ENCODE measurements at regions not wholly inside any gene's neighbourhood (a gene's known extent, or its start where the extent isn't known, plus 50 kb on each side); places are given as distances from the start of the nearest gene placed in this dataset.
A peak's percentile ranks its signal among the peaks of the same experiment; 100 is the strongest.

DNA sequence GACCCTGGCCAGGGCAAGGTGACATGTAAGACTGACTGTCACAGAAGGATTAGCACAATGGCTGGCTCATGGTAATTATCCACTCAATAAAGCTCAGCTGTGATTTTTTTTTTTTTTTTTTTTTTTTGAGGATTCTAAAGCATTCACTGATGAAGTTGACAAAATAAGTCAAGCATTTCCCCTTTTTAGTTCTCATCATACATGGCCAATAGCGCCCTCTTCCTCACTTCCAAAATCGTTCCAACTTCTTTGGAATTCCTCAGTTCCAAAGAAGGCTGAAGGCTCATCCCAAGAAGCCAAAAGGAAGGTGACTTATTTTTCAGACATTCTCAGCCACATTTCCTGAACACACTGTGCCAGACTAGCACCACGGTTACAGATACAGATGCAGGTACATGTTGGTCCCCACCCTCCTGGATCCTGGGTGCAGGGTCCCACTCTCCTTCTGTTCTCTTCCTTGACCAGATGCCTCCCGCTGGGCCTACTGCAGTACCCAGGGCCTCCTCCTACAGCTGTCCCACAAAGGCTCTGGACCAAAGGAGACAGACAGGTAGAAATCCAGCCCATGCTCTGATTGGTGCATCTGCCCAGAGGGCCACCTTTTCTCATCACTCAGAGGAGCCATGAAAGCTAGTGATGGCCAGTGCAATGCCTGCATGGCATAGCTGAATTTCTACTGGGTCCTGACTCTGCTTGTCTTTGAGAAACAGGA lies 202.6 kb downstream of the UACA start:
- Histone ChIP-seq H3K4me3 (ENCODE audit: low read depth, low read length) (no peak overlapping the region), H3K4me1 (peaks cover 2% of the 10 kb centered on the region), H3K79me2 (no peaks in the 10 kb centered on the region), H3K27me3 (ENCODE audit: control insufficient read depth, insufficient read depth, low read length) (no peaks in the 10 kb centered on the region), H3K27ac (no peak overlapping the region), H3K4me2 (ENCODE audit: low read length) (no peak overlapping the region), H3K36me3 (ENCODE audit: control insufficient read depth, insufficient read depth, low read length) (no peaks in the 10 kb centered on the region), H2AFZ (no peak overlapping the region), H3K9ac (no peak overlapping the region), H3K9me3 (ENCODE audit: control insufficient read depth, low read length) (no peaks in the 10 kb centered on the region)
- TF ChIP-seq, protein P1, sequence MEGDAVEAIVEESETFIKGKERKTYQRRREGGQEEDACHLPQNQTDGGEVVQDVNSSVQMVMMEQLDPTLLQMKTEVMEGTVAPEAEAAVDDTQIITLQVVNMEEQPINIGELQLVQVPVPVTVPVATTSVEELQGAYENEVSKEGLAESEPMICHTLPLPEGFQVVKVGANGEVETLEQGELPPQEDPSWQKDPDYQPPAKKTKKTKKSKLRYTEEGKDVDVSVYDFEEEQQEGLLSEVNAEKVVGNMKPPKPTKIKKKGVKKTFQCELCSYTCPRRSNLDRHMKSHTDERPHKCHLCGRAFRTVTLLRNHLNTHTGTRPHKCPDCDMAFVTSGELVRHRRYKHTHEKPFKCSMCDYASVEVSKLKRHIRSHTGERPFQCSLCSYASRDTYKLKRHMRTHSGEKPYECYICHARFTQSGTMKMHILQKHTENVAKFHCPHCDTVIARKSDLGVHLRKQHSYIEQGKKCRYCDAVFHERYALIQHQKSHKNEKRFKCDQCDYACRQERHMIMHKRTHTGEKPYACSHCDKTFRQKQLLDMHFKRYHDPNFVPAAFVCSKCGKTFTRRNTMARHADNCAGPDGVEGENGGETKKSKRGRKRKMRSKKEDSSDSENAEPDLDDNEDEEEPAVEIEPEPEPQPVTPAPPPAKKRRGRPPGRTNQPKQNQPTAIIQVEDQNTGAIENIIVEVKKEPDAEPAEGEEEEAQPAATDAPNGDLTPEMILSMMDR (IDR thresholded peaks at IDR 0.05) = no peak

DNA sequence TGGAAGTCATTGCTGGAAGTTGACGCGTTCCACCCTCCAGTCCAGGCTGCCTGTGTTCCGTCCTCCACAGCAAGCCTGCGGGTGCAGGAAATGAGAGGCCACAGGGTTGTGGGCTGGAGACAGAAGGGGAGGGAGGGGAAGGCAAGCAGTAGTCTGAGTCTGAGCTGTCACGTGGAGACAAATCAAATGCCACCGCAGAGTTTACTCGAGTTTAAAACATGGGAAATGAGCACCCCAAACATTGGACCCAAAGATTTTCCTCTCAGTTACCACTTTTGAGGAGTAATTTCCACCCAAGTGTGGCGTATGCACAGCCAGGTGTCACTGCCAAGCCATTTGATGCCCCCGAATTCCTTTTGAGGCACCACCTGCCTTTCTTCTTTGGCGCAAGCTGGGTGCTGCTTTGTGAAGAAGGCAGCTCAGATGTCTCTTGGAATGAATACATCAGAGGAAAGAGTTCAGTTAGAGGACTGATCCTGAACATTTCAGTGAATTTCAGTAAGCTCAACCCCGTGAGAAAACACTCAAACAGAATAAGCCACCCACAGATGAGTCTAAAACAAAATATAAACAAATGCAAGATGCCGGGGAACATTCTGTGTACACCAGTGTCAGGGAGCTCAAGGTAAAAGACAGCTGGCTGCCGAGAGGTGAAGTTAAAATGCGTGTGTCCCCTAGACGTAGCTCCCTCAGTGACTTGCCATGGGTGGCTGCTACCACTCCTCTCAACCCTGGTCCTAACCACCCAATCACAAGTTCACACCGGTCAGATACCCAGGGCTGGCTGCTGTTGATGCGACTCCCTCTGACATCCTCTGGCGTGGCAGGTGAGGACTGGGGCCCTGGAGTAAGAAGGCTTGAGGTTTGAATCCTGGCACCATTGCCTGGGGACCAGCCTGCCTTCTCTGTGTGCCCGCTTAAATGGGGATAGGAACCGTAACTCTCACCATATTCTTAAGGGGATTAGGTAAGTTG lies 203.8 kb downstream of the UACA start:
- H3K4me3 ChIP-seq (ENCODE audit: low read depth, low read length) = no peak overlapping the region
- peaks cover 2% of the 10 kb centered on the region for H3K4me1 ChIP-seq
- TF ChIP-seq, protein P1 (IDR thresholded peaks at IDR 0.05) = no peak
- no peaks in the 10 kb centered on the region for H3K9me3 ChIP-seq (ENCODE audit: control insufficient read depth, low read length)
- no peak overlapping the region for H3K9ac ChIP-seq
- H2AFZ ChIP-seq = peak overlapping the region; percentile 51
- H3K79me2 ChIP-seq = no peaks in the 10 kb centered on the region
- no peak overlapping the region for H3K27ac ChIP-seq
- H3K4me2 ChIP-seq (ENCODE audit: low read length) = peak overlapping the region; percentile 33
- no peaks in the 10 kb centered on the region for H3K36me3 ChIP-seq (ENCODE audit: control insufficient read depth, insufficient read depth, low read length)
- no peaks in the 10 kb centered on the region for H3K27me3 ChIP-seq (ENCODE audit: control insufficient read depth, insufficient read depth, low read length)

DNA sequence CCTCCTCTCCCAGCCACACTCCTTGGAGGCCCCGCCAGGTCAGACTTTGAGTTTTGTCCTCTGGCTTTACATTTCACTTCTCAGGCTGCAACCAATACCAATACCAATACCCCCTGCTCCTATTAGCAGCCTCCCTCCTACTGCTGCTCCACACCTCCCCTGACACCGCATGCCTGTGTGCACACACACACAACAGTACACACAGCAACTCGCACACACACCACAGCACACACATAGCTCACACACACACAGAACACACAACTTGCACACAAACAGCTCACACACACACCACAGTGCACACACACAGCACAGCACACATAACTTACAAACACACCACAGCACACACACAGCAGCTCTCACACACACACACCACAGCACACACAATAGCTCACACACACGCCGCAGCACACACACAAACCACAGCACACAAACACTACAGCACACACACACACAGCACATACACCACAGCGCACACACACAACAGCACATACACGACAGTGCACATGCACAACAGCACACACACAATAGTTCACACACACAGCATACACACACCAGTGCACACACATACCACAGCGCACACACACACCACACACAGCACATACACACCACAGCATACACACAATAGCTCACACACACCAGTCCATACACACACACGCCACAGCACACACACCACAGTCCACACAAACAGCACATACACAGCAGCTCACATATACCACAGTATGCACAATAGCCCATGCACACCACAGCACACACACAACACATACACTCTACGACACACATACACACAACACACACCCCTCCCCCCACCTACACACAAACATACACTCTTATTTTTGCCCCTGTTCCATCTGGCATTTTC lies 204.7 kb downstream of the UACA start:
- Histone ChIP-seq H2AFZ (peak overlapping the region; percentile 51), H3K79me2 (no peaks in the 10 kb centered on the region), H3K27me3 (ENCODE audit: control insufficient read depth, insufficient read depth, low read length) (no peaks in the 10 kb centered on the region), H3K4me2 (ENCODE audit: low read length) (no peak overlapping the region), H3K9ac (no peak overlapping the region), H3K27ac (no peak overlapping the region), H3K36me3 (ENCODE audit: control insufficient read depth, insufficient read depth, low read length) (no peaks in the 10 kb centered on the region), H3K4me1 (peaks cover 2% of the 10 kb centered on the region), H3K9me3 (ENCODE audit: control insufficient read depth, low read length) (no peaks in the 10 kb centered on the region), H3K4me3 (ENCODE audit: low read depth, low read length) (no peak overlapping the region)
- TF ChIP-seq, protein P1 (IDR thresholded peaks at IDR 0.05) = no peak

DNA sequence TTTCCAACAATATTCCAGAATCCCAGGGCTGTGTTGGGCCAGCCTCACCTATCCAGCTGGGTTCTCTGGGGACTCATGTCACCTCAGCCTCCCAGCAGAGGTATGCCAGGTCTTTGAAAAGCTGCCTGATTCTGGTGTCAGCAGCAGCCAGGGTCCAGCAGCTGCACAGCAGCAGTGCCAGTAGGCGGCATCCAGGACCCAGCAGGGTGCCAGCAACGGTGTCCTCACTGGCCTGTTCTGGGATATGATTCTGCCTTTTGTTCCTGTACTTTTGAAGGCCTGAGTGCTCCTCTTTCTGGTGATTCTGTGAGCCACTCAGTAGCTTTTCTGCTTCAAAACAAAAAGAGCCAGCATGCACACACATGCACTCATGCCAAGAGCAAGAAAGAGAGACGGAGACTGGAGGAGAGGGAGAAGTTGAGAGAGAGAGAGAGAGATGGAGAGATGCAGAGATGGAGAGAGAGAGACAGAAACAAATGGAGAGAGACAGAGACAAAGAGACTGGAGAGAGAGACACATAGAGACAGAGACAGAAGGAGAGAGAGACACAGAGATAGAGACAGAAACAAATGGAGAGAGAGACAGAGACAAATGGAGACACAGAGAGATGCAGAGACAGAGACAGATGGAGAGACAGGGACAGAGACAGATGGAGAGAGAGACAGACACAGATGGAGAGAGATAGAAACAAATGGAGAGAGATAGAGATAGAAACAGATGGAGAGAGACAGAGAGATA lies 205.7 kb downstream of the UACA start:
- H3K36me3 ChIP-seq (ENCODE audit: control insufficient read depth, insufficient read depth, low read length) = no peaks in the 10 kb centered on the region

More for the DNA sequence above, 205.7 kb downstream of the UACA start:
- Histone ChIP-seq H3K4me1 (peaks cover 2% of the 10 kb centered on the region), H3K27me3 (ENCODE audit: control insufficient read depth, insufficient read depth, low read length) (no peaks in the 10 kb centered on the region), H3K4me2 (ENCODE audit: low read length) (no peak overlapping the region), H3K79me2 (no peaks in the 10 kb centered on the region), H3K9me3 (ENCODE audit: control insufficient read depth, low read length) (no peaks in the 10 kb centered on the region), H3K4me3 (ENCODE audit: low read depth, low read length) (no peak overlapping the region), H2AFZ (no peak overlapping the region), H3K9ac (no peak overlapping the region), H3K27ac (no peak overlapping the region)
- TF ChIP-seq, protein P1 (IDR thresholded peaks at IDR 0.05) = no peak

All from parathyroid adenoma (tissue), 2 donors.